GM19239 (cell line): ENCODE measurements at regions not wholly inside any gene's neighbourhood (a gene's known extent, or its start where the extent isn't known, plus 50 kb on each side); places are given as distances from the start of the nearest gene placed in this dataset.

Source experiments
- DNase-seq: peaks from one replicate; pipeline ENCODE4 v3.0.0; 2011; ENCODE audit warnings: low spot score; ENCODE audit not compliant: insufficient read length
- FAIRE-seq: peaks from 2 replicates; lab custom pipeline; 2011; peaks lifted over from hg19 to GRCh38; lab: Jason Lieb, UNC

DNA sequence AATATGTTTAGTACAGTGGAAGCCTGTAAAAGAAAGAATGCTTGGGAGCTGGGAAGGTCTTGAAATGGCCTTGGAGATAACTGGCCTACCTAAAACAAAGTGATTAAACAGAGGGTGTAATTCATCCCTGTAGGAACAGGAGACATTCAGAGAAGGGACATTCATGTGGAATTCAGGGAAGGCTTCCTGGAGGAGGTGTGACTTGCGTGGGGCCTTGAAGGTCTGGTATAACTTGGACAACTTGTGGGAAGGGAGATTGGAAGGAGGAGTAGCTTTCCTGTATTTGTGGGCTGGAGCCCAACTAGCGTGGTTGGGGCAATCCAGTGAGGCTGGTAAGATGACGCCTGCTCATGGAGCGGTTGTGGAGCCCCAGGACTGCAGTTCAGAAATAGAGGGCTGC lies 156.4 kb downstream of the AACS start:
- FAIRE-seq (no peak), DNase-seq (no peak)

DNA sequence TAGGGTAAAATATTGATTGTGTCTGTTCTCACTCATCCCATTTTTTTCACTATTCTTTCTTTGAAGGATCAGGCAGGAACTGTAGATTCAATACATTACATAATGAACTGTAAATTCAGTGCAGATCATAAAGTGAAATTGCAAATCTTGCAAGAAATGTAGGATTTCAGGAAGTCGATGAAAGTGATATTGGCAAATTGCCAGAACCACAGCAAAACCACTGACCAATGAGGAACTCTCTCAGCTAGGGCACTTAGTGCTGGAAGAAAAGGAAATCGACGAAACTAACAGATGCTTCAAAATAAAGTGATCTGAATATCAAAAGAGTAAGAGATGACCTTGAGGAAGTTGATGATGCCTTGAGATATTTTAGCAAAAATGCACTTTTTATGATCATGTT lies 157.6 kb downstream of the AACS start:
- FAIRE-seq (no peak), DNase-seq (no peak)

DNA sequence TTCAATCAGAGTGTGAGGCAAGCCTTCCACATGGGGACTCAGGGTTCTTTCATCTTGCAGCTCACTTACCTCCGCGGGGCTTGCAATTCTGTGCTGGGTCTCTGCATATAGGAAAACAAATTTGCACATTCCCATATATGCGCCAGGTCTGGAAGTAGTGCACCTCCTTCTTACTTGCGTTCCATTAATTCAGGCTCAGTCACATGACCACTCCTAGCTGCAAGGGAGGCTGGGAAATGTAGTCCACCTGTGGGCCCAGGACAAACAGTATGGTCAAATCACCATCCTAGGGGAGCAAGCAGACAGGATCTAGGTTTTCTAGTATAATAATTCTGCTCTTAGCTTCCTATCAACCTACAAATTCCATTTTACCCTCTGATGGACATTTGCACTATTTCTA lies 160.4 kb downstream of the AACS start:
- FAIRE-seq (no peak), DNase-seq (no peak)

DNA sequence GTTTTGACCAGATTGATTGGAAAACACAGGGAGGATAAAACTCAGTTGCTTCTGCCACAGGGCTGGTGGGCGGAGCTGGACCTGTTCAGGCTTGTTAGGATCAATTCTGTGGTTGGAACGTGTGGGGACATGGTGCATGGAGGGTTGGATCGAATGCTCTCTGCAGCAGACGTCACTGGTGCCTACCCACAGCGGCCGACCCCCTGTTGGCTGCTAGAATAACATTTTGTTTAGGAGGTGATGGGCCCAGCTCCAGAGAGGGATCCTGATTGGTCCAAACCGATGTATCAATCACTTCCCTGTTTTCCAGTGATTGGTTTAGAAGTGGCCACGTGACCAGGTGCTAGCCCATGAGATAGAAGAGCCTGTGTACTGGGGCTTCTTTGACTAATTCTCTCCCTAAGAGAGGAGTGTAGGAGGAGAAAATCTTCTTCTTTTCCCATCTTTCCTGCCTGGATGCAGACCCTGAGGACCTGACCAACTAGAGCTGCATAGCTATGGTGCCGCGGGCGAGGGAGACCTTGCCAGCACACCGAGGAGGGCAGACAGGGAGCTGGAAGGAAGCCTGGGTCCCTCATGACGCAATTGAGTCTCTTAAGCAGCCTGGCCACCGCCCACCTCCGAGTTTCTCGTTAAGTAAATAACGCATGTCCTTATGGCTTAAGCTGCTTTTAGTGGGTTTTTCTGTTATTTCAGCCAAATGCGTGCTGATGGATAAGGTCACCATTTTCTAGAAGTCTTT lies 163.5 kb downstream of the AACS start:
- FAIRE-seq (no peak), DNase-seq (no peak)

DNA sequence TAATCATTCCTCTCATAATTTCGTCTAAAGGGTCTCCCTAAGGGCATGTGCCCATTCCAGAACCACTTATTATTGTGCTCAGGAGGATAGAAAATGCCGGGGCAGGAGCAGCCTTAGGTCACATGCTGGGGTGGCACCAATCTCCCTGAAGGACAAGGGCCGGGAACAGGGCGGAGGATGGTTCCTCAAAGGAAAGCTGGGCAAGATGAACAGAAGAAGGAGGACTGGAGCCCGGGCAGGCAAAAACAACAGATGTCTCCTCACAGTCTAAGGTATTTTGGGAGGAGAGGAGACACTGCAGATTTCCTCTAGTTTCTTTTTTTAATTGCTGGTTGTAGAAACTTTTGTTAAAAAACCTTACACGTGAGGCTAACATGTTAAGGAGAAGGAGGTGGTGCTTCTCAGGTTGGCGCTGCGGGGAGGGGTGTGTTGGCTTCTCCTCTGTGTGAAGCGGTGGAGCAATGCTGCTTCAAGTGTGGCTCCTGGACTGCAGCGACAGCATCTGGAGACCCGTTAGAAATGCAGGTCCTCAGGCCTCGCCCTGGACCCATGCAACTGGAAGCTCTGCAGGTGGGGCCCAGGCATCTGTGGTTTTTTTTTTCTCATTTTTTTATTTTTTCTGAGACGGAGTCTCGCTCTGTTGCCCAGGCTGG lies 164.8 kb downstream of the AACS start:
- no peak for FAIRE-seq

DNA sequence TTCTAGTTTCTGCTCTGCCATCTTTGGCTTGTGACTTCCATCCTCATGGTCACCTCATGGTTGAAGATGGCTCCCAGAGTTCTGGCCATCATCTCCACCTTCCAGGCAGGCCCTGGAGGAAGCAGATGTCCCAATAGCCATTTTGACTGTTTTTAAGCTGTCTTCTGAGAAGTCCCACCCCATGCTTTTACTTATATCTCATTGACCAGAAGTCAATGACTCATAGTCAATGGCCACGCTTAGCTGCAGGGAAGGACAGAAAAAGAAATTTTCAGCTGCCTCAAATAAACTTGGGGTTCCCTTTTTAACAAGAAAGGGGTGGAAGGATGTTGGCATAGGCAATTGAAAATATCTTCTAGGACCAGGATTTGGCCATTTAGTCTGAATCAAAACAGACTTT lies 168.1 kb downstream of the AACS start:
- no peak for DNase-seq
- no peak for FAIRE-seq

More for the DNA sequence above, 164.8 kb downstream of the AACS start:
- DNase-seq = no peak

DNA sequence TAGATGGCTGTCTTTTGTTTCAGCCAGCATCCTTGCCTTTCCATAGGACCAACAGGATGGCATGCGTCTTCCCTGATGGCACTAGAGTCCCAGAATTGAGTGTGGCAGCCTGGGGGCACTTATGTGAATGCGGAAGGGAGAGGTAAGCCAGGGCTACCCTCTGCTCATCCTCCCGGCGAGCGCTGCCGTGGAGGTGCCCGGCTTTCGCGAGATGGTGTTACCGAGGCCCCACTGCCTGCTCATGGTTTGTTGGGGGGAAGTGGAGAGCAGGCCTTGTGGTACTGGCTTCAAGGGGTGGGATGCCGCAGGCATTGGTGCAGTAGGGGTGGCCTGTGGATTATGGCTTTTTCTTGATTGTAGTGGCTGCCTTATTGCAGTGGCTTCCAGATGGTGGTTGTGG lies 174.3 kb downstream of the AACS start:
- no peak for DNase-seq
- no peak for FAIRE-seq

DNA sequence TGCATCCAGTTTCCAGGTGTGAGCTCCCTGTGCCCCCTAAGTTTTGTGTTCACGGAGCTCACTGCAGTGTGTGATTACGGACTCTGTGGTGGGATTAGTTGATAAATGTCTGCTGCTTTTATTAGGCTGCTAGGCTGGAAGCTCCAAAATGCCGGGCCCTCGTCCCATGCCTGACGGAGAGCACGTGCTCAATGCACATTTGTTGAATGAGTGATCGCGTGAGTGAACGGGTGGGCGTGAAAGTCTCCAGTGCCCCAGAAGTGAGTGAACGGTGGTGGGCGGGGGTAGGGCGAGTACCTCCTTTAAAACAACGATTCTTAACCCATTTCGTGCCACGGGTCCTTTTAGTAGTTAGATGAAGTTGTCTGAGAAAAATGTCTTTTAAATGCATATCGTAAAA lies 175.5 kb downstream of the AACS start:
- FAIRE-seq = no peak
- DNase-seq = no peak

DNA sequence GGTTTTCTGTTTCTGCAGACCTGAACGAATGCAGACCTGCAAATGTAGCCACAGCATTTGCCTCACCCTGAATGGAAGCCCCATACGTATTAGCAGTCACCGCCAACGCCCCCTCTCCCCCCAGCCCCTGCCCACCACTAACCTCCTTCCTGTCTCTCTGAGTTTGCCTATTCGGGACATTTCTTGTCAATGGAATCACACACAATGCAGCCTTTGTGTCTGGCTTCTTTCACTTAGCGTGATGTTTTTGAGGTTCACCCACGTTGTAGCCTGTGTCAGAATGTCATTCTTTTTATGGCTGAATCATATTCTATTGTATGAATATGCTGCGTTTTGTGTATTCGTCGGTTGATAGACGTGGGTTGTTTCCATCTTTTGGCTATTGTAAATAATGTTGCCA lies 178.6 kb downstream of the AACS start:
- no peak for DNase-seq
- FAIRE-seq = no peak

DNA sequence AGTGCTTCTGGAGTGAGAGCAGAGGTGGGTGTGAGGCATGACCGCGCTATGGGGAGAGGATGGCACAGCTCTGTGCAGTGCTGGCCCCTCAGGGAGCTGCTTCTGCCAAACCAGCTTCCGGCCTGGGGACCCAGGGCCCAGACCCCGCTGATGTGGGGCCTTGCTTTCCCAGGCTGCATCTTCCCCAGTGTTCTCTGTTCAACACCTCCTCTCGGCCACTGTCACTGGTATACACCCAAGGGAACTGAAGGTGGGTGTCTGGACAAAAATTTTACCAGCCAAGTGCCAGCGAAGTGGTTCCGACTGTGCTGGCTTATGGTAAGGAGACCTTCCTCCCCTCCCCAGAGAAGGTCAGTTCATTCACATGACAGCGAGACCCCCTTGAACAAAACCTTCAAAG lies 179.1 kb downstream of the AACS start:
- no peak for DNase-seq
- FAIRE-seq = no peak

DNA sequence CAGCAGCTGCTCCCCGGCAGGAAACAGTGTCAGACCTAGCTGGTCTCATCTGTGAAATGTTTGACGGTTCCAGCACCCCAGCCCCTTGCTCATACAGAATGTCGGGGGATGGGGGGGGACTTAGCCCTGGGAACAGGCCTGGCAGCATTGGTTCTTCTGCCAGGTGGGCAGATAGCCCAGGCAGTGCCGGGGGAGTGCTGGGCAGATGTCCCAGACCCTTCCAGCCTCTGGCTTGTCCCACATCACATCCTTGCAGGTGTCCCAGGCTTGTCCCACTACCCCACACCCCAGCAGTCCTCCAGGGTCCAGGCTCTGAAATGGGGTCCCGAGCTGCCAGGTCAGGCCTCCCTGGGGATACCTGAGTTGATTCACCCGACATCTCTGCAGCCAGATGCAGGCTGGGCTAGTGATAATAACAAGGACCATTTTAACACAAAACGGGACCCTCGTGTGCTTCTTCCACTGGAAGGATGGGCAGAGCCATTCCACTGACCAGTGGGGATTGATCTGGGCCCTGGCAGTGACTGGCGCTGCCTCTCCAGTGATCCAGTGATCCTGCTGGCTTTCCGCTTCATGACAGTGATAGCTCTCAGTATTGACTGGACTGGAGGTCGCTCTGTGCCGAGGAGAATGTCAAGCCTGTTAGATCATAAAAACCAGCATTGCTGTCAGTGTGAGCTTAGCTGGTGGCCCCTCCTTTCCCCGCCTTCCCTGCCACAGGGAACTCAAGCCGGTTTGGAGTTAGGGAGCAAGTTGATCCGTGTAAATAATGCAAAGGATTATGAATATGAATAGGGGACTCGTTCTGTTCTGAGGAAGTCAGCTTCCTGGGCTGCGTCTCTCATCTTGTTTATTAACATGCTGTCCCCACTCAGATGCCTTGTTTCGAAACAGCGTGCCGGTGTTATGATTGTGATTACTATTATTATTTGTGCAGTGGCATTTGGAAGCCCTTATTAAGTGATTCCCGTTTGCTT lies 180.6 kb downstream of the AACS start:
- DNase-seq (no peak), FAIRE-seq (no peak)

DNA sequence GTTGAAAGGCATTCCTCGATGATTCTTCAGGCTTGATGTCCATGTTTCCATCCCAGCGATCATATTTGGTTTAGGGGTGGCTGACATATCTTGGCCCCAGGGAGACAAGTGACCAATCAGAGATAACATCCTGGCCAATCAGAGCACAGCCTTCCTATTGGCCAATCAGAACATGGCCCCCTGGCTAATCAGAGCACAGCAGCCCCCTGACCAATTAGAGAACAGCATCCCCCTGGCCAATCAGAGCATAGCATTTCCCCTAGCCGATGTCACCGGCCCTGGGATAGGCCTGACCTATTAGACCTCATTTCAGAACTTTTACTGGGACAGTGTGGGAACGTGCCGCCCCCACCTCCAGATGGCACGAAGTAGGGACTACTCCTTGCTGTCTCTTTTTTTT lies 182.2 kb downstream of the AACS start:
- no peak for FAIRE-seq
- DNase-seq = no peak

DNA sequence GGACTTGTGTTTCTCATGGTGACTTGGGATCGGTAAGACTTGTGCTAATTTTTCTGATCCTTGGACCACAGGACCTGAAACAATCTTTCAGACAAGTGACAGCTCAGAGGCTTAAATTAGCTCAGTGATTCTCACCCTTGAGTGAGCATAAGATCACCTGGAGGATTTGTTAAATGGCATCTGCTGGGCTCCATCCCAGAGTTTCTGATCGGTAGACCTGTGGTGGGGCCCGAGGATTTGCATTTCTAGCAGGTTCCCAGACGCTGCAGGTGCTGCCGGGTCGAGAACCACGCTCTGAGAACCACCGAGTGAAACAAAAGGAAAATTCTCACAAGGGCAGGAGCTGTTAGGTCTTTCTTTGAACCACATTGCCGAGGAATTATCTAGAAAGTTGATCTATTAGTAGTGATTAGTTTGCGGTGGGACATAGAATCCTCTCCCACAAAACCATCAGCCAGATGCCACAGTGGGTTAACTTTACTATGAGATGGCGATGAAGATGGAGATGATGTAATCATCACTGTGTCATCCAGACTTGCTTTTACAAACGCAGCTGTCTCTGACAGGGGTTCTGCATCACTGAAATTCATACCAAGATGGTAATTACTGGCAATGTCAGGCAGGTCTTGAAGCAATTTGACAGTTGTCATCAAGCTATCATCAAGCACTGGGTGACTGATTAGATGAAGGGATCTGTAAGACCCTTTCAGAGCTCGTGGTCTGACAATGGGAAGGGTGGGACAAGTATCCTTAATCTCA lies 184.0 kb downstream of the AACS start:
- no peak for DNase-seq
- FAIRE-seq = no peak

DNA sequence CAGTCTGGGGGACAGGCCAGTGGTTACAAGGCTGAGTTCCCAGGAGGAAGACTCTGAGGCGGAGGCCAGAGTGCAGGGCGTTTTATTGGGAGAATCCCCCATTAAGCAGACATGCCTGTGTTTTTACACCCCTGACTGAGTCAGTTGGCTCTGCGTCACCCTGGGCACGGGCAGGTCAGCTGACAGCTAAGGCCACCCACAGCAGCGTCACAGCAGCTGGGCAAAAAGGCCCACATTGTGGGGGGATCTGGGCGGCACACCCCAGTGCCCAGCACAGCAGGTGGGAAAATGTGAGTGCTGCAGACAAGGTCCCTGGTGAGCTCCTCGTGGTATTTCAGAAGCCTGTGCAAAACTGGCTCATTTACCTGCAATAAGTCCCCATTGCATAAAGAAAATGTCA lies 184.7 kb downstream of the AACS start:
- DNase-seq (no peak), FAIRE-seq (no peak)

DNA sequence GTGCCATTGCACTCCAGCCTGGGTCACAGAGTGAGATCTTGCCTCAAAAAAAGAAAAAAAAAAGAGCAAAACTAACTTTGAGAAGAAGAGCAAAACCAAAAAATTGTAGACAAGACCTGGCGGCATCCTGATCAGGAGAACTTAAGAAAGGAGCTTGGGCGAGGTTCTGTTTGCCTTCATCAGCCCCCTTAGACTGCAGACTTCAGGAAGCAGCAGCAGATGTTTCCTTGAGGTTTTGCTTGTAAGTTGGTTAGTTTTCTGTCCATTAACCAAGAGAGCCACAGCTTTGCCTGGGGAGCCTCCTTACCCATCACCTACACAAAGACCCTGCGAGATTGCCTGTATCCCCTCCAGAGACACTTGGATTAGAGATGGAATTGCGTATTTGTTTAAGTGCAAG lies 189.0 kb downstream of the AACS start:
- DNase-seq = no peak
- FAIRE-seq = no peak

DNA sequence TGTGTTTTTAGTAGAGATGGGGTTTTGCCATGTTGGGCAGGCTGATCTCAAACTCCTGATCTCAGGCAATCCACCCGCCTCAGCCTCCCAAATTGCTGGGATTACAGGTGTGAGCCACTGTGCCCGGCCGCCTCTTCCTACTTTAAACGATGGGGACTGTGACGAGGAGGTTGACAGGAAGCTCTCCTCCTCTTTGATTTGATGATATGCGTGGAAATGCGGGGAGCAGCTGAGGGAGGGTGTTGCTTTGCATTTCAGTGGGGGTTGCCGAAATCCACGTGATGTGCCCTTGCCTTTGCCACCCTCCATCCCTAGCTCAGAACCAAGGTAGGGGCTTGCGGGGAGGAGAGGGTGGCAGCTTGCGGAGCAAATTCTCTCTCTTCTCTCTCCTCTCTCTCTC lies 189.6 kb downstream of the AACS start:
- no peak for FAIRE-seq
- no peak for DNase-seq

DNA sequence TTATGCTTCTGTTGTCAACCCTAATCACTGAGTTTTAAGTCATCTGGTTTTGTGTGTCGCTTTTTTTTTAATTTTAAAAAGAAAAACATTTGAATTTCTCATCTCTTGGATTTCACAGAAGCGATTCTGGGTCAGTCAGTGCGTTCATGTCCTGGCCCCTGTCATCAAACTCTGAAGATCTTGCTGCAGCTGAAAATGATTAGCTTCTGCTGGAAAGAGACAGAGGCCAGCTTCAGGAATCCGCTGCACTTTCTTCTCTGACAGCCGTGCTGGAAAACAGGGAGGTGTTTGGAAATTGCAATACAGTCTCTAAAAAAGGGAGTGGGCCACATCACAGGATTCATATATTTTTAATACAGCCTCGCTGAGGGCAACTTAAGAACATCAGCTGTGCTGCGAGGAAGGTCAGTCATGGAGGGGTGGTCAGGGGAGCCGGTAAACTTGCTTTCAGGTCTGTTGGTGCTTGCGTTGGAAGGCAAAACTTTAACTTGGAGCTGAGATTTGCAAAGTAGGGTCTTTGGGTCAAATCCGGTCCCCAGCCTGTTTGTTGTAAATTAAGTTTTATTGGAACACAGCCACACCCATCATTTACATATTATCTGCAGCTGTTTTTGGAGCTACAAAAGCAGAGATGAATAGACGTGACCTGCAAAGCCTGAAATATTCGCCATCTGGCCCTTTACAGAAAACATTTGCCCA lies 190.8 kb downstream of the AACS start:
- DNase-seq (no peak), FAIRE-seq (no peak)

DNA sequence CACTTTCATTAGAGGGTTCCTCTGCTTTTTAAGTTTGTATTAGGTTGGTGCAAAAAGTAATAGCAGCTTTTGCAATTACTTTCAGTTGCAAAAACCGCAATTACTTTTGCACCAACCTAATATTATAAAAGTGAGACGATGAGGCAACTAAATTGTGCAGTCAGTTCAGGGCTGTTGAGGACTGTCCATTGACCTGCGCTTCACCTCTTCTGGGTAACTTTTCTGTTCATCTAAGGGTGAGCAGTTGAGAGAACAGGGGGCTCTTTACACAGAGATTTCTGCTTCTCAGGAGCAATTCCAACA lies 191.3 kb downstream of the AACS start:
- DNase-seq (no peak), FAIRE-seq (no peak)

DNA sequence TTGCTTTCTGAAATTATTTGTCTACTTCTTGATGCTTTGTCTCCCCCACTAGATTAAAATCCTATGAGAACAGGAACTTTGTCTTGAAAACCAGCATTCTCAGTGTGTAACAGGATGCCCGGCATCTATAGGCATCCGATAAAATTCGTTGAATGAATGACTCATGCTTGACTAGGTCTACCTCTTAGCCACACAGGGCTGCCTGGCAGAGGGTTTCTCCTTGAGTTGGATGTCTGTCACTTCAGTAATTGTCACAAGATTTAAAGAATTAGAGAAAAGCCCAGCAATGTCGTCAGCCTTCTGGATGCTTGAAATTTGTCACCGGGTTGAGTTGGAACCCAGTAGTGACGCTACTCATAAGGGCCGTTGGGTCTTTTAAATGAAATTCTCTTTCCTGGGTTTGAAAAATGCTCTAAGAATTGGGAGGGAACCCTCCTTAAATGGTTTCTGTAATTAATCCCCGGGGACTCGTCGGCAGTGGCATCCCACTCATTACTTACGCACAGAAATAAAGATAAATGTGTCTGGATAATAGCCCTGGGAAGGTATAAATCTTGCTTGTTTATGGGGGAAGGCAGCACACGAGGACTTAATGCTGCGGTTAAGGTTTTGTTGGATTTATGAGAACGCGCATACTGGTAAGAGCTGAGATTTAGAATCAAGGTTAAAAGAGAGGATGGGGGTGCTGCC lies 194.1 kb downstream of the AACS start:
- FAIRE-seq = no peak
- no peak for DNase-seq
